GM21576 (cell line): ENCODE measurements at regions not wholly inside any gene's neighbourhood (a gene's known extent, or its start where the extent isn't known, plus 50 kb on each side); places are given as distances from the start of the nearest gene placed in this dataset.

Source experiments
- ATAC-seq: cut with Tn5 transposase; IDR thresholded peaks from one replicate; pipeline ENCODE4 v1.9.1; 2021; ENCODE audit warnings: mild to moderate bottlenecking, moderate library complexity; ENCODE audit not compliant: unreplicated experiment

- ATAC-seq, result no peak
Observed at GRCh38 chr4:163748449-163748848, 254.0 kb downstream of the TMA16 start.

- peak; percentile 61 for ATAC-seq
Observed at GRCh38 chr4:163755013-163755412, 260.5 kb downstream of the TMA16 start.

DNA sequence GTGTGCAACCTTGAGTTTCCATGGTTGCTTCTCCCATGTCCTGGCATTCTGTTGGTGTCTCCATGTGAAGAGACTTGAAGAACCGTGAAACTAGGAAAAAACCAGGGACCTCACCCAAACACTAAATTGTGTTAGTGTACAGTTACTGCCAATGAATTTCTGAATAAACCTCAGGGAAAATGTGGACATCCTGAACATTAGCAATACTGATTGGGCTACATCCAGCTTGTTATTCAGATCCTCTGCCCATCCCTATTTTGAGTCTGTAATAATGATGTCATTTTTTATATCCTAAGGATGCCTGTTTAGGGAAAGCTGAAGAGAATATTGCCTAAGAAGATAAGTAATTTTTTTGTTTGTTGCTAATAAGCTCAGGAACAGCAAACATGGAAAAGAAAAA, 262.7 kb downstream of the TMA16 start:
- no peak for ATAC-seq

- ATAC-seq, result no peak
Observed at GRCh38 chr4:163758032-163758431, 263.5 kb downstream of the TMA16 start.

GRCh38 chr4:163762741-163763140, 268.3 kb downstream of the TMA16 start:
- no peak for ATAC-seq

- ATAC-seq, result no peak
Observed at GRCh38 chr4:163764569-163764968, 270.1 kb downstream of the TMA16 start.

GRCh38 chr4:163768014-163768413, 273.5 kb downstream of the TMA16 start:
- ATAC-seq, result no peak

- ATAC-seq, result no peak
Observed at GRCh38 chr4:163772238-163772637, 277.7 kb downstream of the TMA16 start.

- ATAC-seq, result no peak
Observed at GRCh38 chr4:163773940-163774339, 279.4 kb downstream of the TMA16 start.

GRCh38 chr4:163776957-163777356, 282.5 kb downstream of the TMA16 start:
- ATAC-seq, result no peak

DNA sequence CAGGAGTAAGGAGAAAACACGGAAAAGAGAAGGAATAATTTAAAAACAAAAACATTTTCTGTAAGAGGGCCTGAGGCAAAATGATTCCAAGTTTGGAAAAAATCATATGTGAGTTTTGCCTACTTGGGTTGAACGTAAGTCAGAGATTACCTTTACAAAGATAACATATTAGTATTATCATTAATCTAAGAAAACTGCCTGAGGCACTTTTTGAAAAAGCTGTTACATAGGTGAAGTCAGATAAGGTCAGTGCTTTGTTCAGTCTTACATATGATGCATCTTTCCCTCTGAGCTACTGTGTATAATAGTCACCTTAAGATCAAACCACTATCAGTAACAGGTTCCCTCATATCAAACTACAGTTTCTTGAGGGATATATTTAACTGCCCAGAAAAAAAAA, 287.2 kb downstream of the TMA16 start:
- ATAC-seq, result no peak

DNA sequence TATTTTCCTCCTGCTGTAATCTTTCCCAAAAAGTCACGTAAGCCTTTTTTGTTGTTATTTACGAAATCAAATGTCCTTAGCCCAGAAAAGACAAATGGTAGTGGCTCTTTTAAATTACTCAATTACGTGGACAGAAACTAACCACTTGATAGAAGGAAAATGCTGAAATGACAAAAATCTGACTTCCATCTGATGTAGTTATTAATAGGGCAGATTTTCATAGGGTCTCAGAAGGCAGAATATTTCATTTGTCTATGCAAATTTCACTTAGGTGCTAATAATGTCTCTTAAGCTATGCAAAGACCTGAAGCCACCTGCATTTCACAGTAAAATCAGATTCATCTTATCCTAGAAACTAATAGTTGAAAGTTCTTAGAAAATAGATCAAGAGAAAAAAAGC, 295.7 kb downstream of the TMA16 start:
- ATAC-seq, result no peak

GRCh38 chr4:163795885-163796284, 301.4 kb downstream of the TMA16 start:
- no peak for ATAC-seq

DNA sequence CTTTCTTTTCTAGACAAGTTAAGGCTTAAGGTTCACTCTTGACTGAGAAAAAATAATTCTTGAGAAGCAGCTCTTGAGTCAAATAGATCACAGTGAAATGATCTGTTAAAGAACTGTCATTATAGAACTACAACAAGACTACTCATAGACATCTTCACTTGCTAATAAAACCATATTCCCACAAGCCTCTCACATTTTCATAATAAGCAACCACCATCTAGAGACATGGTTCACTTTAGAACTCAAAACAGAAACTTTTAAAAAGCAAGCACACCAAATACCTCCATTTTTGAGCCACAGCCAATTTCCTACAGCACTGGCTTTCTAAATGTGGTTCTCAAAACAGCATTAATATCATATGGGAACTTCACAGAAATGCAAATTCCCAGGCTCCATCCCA, 309.5 kb downstream of the TMA16 start:
- no peak for ATAC-seq

- no peak for ATAC-seq
Observed at GRCh38 chr4:163806653-163807052, 312.2 kb downstream of the TMA16 start.

- ATAC-seq, result no peak
Observed at GRCh38 chr4:163808011-163808410, 313.5 kb downstream of the TMA16 start.

GRCh38 chr4:163810755-163811154, 316.3 kb downstream of the TMA16 start:
- peak; percentile 83 for ATAC-seq

- ATAC-seq, result peak; percentile 55
Observed at GRCh38 chr4:163815776-163816175, 321.3 kb downstream of the TMA16 start.

- ATAC-seq, result no peak
Observed at GRCh38 chr4:163816494-163816893, 322.0 kb downstream of the TMA16 start.

DNA sequence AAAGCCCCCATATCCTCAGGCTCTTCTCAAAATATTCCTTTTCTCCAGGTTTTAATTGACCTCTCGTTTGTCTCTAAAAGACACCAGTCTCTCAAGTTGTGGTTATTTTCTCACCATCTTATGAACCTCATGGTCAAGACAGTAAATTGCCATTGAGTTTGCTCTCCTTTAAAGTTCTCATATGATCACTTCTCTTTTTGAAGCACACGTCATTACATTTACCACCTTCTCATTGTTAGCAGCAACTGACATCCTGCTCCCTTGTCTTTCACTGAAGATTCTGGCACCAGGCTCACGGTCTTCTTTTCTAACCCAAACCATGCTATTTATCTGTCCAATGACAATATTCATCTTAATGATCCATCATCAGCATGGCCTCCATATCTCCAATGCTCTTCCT, 324.2 kb downstream of the TMA16 start:
- ATAC-seq, result no peak

DNA sequence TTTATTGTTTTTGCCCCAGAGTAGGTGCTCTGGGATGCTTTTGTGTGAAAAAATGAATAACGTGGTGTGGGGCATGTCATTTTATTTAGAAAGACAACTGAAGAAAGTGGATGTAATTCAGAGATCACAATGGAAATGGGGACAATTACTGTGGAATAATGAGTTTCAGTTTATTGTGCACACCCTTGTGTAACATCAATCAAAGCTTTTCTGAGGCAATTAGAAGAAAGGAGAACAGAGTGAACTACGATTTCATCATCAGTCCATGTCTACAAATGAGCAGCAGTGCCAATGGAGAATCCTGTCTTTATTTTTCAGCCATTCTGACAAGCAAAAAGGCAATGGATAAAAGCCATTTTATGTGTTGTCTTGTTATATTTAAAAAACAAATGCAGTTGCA, 339.2 kb downstream of the TMA16 start:
- no peak for ATAC-seq

DNA sequence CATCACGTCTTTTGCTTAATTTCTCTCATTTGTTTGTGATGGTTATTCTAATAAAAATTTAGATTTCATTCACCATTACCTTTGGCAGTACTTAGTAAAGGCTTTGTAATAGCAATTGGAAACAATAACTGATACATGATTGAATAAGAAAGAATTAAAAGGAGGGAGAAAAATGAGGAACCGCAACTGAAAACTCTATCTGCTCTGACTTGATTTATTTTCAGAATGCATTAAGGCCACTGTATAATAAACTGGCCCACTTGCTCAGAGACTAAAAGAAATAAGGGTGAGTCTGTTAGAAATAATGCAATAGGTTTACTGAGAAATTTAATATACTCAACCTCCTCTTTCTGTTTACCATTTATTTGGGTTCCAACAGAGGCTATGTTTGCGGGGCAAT, 351.5 kb downstream of the TMA16 start:
- ATAC-seq, result no peak

GRCh38 chr4:163852246-163852645, 357.8 kb downstream of the TMA16 start:
- no peak for ATAC-seq

- no peak for ATAC-seq
Observed at GRCh38 chr4:163857903-163858302, 363.4 kb downstream of the TMA16 start.
